ENCODE measurements at regions not wholly inside any gene's neighbourhood (a gene's known extent, or its start where the extent isn't known, plus 50 kb on each side); places are given as distances from the start of the nearest gene placed in this dataset.

DNA sequence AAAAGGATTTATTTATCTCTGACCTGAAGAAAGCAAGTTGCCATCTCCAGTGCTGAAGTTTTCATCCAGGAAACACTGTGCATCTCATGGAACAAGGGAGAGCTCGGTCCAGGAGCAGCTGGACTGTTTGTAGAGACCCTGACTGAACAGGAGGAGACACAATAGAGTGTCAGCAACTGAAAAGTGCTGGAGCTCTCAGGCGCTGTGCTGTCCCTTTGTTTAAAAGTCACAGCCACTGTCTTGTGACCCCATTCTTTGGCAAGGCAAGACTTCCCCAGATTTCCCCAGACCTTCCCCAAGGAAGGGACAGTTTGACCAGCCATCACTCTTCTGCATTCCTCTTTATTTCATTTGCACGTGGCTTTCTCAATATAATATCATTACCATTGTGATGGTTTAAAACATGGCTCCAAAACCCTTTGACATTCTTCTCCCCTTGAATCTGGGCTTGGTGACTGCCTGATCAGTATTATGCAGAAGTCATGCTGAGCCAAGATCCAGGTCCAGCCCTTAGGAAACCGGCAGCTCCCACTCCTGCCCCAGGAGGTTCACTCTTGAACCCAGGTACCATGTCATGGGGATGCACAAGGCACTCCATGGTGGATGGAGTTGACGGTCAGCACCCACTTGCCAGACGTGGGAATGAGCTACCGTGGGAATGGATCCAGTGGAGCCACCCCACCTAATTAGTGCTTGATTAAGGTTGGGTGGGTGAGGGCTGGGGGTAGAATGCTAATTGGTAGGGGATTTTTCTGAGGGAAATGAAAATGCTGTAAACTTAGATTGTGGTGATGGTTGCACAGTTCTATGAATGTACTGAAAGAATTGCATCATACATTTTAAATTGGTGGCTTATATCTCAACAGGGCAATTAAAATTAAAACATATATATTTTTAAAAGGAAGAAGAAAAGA is 497.9 kb upstream of the RAB6C start:
- TF ChIP-seq CTCF (conservative IDR thresholded peaks at IDR 0.05; ENCODE audit: low read depth, low read length) (no peak), EZH2 (IDR thresholded peaks at IDR 0.05; ENCODE audit: borderline replicate concordance, low read depth, low read length, poor library complexity, severe bottlenecking) (no peak)

Measured in A673 (cell line).